Glomerular visceral epithelial cell (primary cell): ENCODE measurements at regions not wholly inside any gene's neighbourhood (a gene's known extent, or its start where the extent isn't known, plus 50 kb on each side); places are given as distances from the start of the nearest gene placed in this dataset.

ENCODE experiments used
- DNase-seq: peaks from one replicate; pipeline ENCODE4 v3.0.0-alpha.2; 2016; ENCODE audit errors: extremely low spot score

GRCh38 chr1:188302746-188303145, 1474.0 kb downstream of the PLA2G4A start:
- DNase-seq = no peak

- DNase-seq = no peak
Observed at GRCh38 chr1:188314557-188315137, 1485.9 kb downstream of the PLA2G4A start.

DNA sequence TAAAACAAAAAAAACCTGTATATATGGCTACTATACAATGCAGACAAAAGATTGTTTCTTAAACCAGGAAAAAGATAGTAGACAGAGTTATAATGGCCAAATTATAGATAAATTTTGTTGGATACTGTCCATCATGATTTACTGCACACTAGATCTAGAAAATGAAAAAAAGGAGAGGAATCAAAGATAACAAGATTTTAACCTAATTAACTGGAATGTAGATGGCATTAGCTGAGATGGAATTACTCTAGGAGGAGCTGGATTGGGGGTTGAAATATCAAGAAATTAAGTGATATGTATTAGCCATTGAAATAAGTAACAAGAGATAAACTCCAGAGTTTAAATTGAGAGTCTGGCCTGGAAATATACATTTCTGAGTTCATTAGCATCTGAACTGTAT, 1489.1 kb downstream of the PLA2G4A start:
- no peak for DNase-seq

DNA sequence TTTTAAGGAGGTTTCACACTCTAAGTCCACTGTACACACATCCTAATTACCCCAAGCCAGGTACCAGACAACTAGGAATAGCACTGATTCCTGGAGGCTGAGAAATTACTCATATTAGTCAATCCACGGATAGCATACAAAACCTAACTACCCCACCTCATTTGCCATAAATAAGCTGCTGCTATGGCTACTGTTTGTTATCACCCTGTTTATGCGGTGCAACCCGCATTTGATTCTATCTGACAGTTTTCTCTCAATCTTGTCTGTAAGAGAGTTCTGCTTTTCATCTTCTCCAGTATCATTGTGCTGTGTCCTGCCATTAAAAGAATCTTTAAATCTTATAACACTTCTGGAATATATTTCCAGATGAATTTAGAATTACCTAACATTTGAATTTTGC, 1496.5 kb downstream of the PLA2G4A start:
- no peak for DNase-seq

- DNase-seq = no peak
Observed at GRCh38 chr1:188343914-188344313, 1515.2 kb downstream of the PLA2G4A start.

DNA sequence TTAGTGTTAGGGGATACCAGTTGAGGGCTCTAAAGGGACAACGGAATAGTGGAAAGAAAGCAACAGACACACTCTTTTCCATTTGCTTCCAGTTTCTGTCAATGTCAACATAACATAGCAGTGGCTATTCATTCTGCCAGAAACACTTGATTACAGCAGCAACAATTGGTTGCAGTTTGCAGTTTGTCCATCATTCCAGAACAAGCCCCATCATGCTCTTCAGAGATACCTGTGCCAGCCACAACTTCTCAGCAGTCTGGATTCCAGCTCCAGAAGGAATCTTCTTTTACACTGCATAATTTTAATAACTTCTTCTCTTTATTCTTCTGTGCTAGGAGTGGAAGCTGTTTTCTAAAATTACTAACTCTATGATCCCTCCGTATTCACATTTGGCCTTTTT, 1521.4 kb downstream of the PLA2G4A start:
- DNase-seq = no peak

GRCh38 chr1:188355082-188355481, 1526.3 kb downstream of the PLA2G4A start:
- no peak for DNase-seq

GRCh38 chr1:188355847-188356246, 1527.1 kb downstream of the PLA2G4A start:
- DNase-seq = no peak

DNA sequence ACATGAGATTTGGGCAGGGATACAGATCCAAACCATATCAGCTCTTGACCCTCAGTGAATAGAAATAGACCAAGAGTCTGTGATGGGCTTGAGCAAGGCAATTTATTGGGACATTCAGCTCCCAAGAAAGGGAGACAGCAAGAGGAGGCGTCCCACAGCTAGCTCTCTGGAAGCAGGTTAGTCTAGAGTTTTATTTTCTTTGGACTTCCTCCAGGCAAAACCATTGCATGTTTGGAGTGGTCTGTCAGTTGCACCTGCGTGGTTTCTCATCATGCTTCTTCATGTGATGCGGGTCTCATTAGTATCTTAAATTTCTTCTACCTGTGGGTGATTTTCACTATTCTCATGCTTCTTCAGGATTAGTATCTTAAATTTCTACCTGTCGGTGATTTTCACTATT, 1530.6 kb downstream of the PLA2G4A start:
- no peak for DNase-seq

DNA sequence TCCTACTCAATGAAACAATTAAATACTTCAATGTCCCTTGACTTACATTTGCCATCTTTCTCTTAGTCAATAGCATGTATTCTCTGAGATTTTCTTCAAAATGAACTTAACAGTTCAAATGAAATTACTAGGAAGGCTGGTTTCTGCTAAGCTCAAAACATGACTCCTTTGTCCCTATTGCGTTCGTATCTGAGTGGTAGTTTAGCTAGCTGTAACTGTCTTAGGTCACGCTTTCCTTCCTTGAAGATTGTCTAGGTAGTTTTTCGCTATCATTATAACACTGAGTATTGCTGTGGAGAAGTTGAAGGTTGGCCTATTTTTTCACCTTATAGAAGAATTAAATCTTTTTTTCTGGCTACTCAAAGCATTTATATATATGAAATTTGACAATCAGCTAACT, 1535.2 kb downstream of the PLA2G4A start:
- DNase-seq = no peak

DNA sequence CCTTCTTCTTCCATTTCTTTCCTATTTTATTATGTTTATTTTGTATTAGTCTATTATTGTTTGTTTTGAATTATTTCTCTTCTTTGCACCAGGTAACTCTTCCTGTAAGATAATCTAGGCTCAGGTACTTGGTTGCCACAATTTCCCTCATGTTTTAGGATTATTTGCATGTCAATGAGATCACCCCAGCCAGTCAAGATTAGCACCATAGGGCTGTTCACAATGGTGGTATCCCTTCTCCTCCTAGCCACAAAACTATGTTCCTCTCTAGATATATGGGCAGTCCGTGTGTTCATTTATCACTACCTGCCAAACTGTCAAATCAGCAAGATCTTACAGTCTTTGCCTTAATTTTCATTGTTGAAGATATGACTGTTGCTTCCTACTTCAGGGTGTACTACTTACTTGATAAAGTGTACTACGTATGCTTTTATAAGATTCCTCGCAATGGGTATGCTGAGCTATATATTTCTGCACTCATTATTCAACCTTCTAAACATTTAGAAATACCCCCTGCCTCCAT, 1536.2 kb downstream of the PLA2G4A start:
- no peak for DNase-seq

DNA sequence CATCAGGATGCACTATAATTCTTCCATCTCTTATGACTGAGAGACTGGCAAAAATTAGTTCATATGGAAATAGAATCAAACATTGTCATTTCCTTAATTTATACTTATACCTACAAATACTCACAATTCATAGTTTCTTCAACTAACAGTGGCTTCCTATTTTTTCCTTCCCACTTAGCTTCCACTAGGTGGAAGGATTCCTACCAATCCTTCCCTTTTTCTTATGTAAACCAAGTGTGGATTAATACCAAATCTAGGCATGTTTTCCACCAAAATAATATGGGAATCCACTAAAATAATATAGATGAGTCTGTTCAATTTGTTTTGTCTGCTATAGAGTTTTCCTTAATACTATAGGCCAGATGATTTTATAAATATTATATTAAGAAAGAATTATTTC, 1537.1 kb downstream of the PLA2G4A start:
- no peak for DNase-seq

GRCh38 chr1:188367661-188368060, 1538.9 kb downstream of the PLA2G4A start:
- no peak for DNase-seq

DNA sequence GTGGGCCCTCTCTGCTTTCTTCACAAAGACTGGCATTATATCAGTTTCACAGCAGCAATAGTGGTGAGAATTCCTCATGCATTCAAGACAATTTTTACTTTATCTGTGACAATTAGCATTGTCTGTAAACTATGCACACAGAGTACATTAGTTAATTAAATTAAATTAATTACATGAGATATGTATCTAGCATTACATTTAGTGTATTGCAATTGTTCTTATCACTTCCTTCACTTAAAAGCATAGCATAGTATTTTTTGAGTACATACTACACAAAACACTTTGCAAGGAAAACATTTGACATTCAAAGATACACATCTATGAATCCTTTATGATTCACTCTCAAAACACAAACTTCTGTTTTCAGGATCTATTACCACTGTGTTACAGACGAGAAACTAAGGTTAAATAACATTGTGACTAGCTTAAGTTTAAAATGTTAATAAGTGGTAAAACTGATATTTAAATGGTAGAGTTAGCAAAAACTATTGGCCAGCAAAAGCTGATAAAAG, 1542.6 kb downstream of the PLA2G4A start:
- DNase-seq = no peak

DNA sequence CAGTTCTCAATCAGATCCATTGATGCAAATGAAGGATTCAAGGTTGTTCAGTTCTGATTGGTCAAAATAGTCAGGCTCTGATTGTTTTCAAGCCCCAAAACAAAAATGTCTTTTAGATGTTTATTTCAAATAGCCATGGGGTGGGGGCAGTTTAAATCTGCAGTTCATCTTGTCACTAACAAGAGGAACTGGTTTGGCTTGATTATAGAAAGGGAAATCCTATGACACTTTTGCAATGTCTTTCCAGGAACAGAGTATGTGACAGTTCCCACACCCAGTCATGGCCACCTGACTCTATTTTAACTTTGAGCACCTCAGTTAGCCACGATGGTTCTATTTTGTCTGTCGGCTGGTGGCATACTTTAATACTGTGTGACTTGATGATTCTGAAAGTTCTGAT, 1544.1 kb downstream of the PLA2G4A start:
- no peak for DNase-seq

GRCh38 chr1:188382851-188383250, 1554.1 kb downstream of the PLA2G4A start:
- no peak for DNase-seq

DNA sequence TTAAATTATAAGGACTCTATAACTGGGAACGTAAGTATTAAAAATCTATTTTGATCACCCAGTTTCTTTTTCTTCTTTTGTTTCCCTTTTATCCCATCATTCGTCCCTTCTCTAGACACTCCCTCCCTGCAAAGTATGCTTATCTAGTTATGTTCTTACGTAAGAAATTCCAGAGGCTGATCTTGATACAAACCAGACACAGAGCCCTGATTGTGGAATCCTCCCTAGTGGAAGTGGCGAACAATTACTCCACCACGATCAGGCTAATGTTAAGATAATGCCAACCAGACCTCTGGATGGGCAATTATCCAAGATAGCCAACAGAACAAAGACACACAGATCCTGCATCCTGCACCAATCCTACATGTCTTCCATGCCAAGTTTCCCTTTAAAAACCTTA, 1557.4 kb downstream of the PLA2G4A start:
- no peak for DNase-seq

DNA sequence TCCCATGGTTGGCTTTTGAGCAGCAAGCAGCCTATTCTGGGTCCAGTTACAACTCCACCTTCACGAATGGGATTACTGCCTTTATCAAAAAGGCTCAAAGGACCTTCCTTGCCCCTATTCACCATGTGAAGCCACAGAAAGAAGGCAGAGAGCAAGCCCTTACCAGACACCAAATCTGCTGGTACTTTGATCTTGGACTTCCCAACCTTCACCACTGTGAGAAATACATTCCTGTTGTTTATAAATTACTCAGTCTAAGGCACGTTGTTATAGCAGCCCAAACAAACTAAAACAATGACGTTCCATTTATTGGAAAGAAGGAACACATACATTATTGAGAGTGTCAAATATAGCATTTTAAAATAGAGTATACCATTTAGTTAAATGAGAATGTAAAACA, 1557.9 kb downstream of the PLA2G4A start:
- DNase-seq = no peak

- DNase-seq = no peak
Observed at GRCh38 chr1:188394677-188395076, 1565.9 kb downstream of the PLA2G4A start.

GRCh38 chr1:188397521-188397920, 1568.8 kb downstream of the PLA2G4A start:
- DNase-seq = no peak

GRCh38 chr1:188402986-188403385, 1574.2 kb downstream of the PLA2G4A start:
- no peak for DNase-seq

GRCh38 chr1:188406636-188407035, 1577.9 kb downstream of the PLA2G4A start:
- DNase-seq = no peak

DNA sequence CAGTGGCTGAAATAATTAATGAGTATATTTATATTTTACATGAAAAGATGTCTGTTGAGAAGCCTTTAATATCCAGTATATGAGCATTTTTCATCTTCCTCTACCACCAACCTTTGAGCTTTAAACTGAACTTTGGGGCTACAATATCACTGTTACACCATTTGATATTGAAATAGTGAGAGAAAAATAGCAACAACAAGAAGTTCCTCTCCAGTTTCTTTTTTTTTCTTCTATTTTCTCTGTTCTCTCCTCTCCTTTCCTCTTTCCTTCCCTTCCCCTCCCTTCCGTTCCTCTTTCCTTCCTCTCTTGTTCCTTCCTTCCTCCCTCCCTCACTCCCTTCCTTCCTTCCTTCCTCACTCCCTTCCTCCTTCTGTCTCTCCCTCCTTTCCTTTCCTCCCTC, 1591.4 kb downstream of the PLA2G4A start:
- no peak for DNase-seq

- no peak for DNase-seq
Observed at GRCh38 chr1:188423073-188423472, 1594.3 kb downstream of the PLA2G4A start.
